Astrocyte of the cerebellum (primary cell): ENCODE measurements at regions not wholly inside any gene's neighbourhood (a gene's known extent, or its start where the extent isn't known, plus 50 kb on each side); places are given as distances from the start of the nearest gene placed in this dataset.

Experiments used
- DNase-seq: peaks from one replicate; pipeline ENCODE4 v3.0.0-alpha.2; 2011; ENCODE audit warnings: low read depth
- H3K4me3 ChIP-seq: 2 replicates; pipeline ENCODE4 v1.5.1; 2011; ENCODE audit warnings: mild to moderate bottlenecking, low read depth, low read length, moderate library complexity
- CTCF ChIP-seq: IDR thresholded peaks from 2 replicates; pipeline ENCODE4 v1.5.1; 2012; ENCODE audit warnings: low read length, low read depth, moderate library complexity, mild to moderate bottlenecking; ENCODE audit errors: missing control alignments
- in situ Hi-C: cut with HindIII; loops from 2 replicates; pipeline ENCODE4 v1.10.0; 2017; ENCODE audit warnings: low sequenced_read_pairs

DNA sequence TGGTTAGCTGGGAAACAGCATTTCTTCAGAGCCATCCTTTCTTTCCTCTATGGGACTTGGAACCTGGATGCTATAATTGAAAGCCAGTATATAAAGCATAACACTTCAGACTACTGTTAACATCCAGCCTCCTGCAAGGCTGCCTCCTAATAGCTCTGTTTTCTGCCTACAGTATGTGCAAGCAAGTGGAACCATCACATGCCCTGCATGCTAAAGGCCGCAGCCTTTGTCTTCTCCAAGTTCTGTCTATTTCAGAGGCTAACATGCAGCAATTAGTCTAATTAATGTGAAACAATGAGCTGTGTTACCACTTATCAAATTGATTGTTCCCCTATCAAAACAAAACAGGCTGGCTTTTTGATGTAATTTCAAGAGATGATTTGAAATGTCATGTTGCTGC is 82.7 kb upstream of the ESRRG start:
- no peak for DNase-seq
- in situ Hi-C loops = no loop called here
- TF ChIP-seq CTCF = no peak
- no peak overlapping the region for H3K4me3 ChIP-seq

- in situ Hi-C loops = no loop called here
- no peak for TF ChIP-seq CTCF
- no peak for DNase-seq
Measured at GRCh38 chr1:216805233-216805632, 82.0 kb upstream of the ESRRG start.

DNA sequence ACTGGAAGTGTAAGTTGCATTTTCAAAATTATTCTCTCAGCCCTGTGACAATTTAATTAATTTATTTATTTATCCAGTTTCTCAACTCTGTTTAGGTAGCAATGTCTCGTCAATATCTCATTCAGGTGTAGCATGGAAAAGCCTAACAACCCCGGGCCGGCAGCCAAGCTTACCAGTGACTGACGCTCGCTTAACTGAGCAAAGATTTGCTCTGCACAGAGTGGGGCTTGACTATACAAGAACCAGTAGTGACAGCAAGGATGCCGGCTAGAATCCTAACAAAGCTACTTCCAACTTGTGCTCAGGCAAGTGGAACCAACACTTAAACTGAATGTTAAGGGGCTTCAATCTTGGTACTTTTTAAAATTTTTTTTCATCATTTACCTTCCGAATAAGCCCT is 80.9 kb upstream of the ESRRG start:
- no peak overlapping the region for H3K4me3 ChIP-seq
- in situ Hi-C loops = no loop called here
- no peak for TF ChIP-seq CTCF
- no peak for DNase-seq

More at GRCh38 chr1:216805233-216805632, 82.0 kb upstream of the ESRRG start:
- no peak overlapping the region for H3K4me3 ChIP-seq

GRCh38 chr1:216794586-216794985 is 71.4 kb upstream of the ESRRG start:
- no peak for TF ChIP-seq CTCF
- DNase-seq = no peak
- in situ Hi-C loops = no loop called here
- no peak overlapping the region for H3K4me3 ChIP-seq

GRCh38 chr1:216793973-216794372 is 70.7 kb upstream of the ESRRG start:
- in situ Hi-C loops = no loop called here
- no peak for DNase-seq
- no peak for TF ChIP-seq CTCF
- no peak overlapping the region for H3K4me3 ChIP-seq

DNA sequence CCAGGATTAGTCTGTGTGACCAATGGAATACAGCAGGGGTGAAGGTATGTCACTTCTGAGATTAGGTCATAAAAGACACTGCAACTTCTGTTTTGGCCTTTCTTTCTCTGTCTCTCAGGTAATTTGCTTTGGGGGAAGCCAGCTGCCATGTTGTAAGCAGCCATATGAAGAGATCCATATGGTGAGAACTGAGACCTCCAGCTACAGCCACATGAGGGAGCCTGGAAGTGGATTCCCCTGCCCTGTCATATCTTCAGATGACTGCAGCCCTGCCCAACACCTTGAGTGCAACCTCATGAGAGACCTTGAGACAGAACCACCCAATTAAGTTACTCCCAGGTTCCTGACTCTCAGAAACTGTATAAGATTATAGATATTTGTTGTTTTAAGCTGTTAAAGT is 70.1 kb upstream of the ESRRG start:
- in situ Hi-C loops = no loop called here
- TF ChIP-seq CTCF = no peak
- no peak for DNase-seq
- no peak overlapping the region for H3K4me3 ChIP-seq

DNA sequence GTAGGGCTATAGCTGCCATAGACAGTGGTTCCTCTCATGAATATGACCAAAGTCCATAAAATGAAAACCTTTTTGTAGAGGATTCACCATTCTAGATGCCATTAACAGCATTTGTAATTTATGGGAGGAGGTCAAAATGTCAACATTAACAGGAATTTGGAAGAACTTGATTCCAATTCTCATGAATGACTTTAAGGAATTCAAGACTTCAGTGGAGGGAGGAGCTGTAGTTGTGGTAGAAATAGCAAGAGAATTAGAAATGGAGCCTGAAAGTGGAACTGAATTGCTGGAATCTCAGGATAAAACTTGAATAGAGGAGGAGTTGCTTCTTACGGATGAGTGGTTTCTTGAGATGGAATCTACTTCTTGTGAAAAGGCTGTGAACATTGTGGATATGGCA is 65.4 kb upstream of the ESRRG start:
- no peak for DNase-seq

More for the DNA sequence above, 65.4 kb upstream of the ESRRG start:
- in situ Hi-C loops = no loop called here
- no peak for TF ChIP-seq CTCF
- no peak overlapping the region for H3K4me3 ChIP-seq
